GM12878 (cell line): ENCODE measurements at regions not wholly inside any gene's neighbourhood (a gene's known extent, or its start where the extent isn't known, plus 50 kb on each side); places are given as distances from the start of the nearest gene placed in this dataset.

ENCODE experiments used
- ATAC-seq: fragments of 200-7000 bp; cut with Tn5 transposase; 3 replicates; pipeline ENCODE4 v1.9.1; 2020; ENCODE audit warnings: mild to moderate bottlenecking, moderate library complexity
- BruUV-seq: library from RNA; stranded (reverse); fragments of 400-500 nt; replicated peaks from 2 replicates; lab custom pipeline; 2021; lab: Mats Ljungman, UMichigan
- CTCF ChIA-PET: fragments of 300-600 bp; sonication (Branson Sonifier 250); formaldehyde crosslinking; extraction: SDS; loops from one replicate; lab custom pipeline; 2021; ENCODE audit warnings: inconsistent platforms; lab: Yijun Ruan, JAX
- POLR2A ChIA-PET: fragments of 350-600 bp; formaldehyde crosslinking; extraction: SDS; loops from one replicate; lab custom pipeline; 2021; ENCODE audit warnings: inconsistent platforms; lab: Charles Lee
- RAD21 ChIA-PET: fragments of 300-600 bp; sonication (Branson Sonifier 250); formaldehyde crosslinking; loops from one replicate; lab custom pipeline; 2023; ENCODE audit warnings: antibody characterized with exemption; ENCODE audit not compliant: unreplicated experiment; lab: Charles Lee
- SMC1A ChIA-PET: fragments of 300-600 bp; sonication (Branson Sonifier 250); formaldehyde crosslinking; loops from one replicate; lab custom pipeline; 2023; ENCODE audit not compliant: unreplicated experiment, uncharacterized antibody; lab: Charles Lee
- DNase-seq: peaks from one replicate; pipeline ENCODE4 v3.0.0-alpha.2; 2011; ENCODE audit warnings: low read depth, low spot score
- FAIRE-seq: peaks from 3 replicates; lab custom pipeline; 2011; peaks lifted over from hg19 to GRCh38; lab: Jason Lieb, UNC
- H2AFZ ChIP-seq: 2 replicates; pipeline ENCODE4 v1.6.0; 2011; ENCODE audit warnings: low read depth, low read length, control low read depth; ENCODE audit not compliant: control insufficient read depth
- H3K27ac ChIP-seq: 2 replicates; pipeline ENCODE4 v1.5.1; 2011; ENCODE audit warnings: control low read depth; ENCODE audit not compliant: control insufficient read depth, insufficient read depth
- H3K27me3 ChIP-seq, 2 experiments: replicated peaks in 1 of 2; 2 replicates each; pipeline versions ENCODE4 v1.6.0 to v1.6.1; 2011; ENCODE audit warnings: low read length in 1 of 2; ENCODE audit not compliant: control insufficient read depth in 2 of 2, insufficient read depth in 2 of 2
- H3K36me3 ChIP-seq, 2 experiments: 2 replicates each; pipeline ENCODE4 v1.5.1; 2011; ENCODE audit warnings: low read length in 1 of 2; ENCODE audit not compliant: control insufficient read depth in 2 of 2, insufficient read depth in 2 of 2
- H3K4me1 ChIP-seq: 2 replicates; pipeline ENCODE4 v1.6.1; 2011; ENCODE audit warnings: mild to moderate bottlenecking, low read length, moderate library complexity, mixed read lengths; ENCODE audit not compliant: control insufficient read depth, insufficient read depth
- H3K4me2 ChIP-seq: 2 replicates; pipeline ENCODE4 v1.6.0; 2011; ENCODE audit warnings: control low read depth; ENCODE audit not compliant: control insufficient read depth, insufficient read depth
- H3K4me3 ChIP-seq: fragments of 200-600 bp; sonication (generic); 2 replicates; pipeline ENCODE4 v1.5.1; 2016
- H3K79me2 ChIP-seq: 2 replicates; pipeline ENCODE4 v1.6.0; 2011; ENCODE audit warnings: low read length; ENCODE audit not compliant: control insufficient read depth, insufficient read depth
- H3K9ac ChIP-seq: 2 replicates; pipeline ENCODE4 v1.8.0; 2011; ENCODE audit warnings: low read length, control low read depth, mixed read lengths; ENCODE audit not compliant: control insufficient read depth, insufficient read depth
- H3K9me3 ChIP-seq: replicated peaks from 3 replicates; pipeline ENCODE4 v1.5.1; 2011; ENCODE audit warnings: mild to moderate bottlenecking, low read length; ENCODE audit not compliant: control insufficient read depth, insufficient read depth
- H4K20me1 ChIP-seq: 2 replicates; pipeline ENCODE4 v1.6.0; 2011; ENCODE audit not compliant: control insufficient read depth, insufficient read depth
- CHD2 ChIP-seq: IDR thresholded peaks from 2 replicates; pipeline ENCODE4 v1.6.1; 2011; ENCODE audit warnings: low read depth, low read length, improper control_type of control experiment, borderline replicate concordance
- CREM ChIP-seq: IDR thresholded peaks from 2 replicates; pipeline ENCODE4 v1.6.1; 2014; ENCODE audit warnings: antibody characterized with exemption, low read depth
- DPF2 ChIP-seq: fragments of 450-650 bp; IDR thresholded peaks from 2 replicates; pipeline ENCODE4 v1.6.1; 2017; ENCODE audit warnings: mild to moderate bottlenecking
- IRF4 ChIP-seq: IDR thresholded peaks from 2 replicates; pipeline ENCODE4 v1.6.1; 2011; ENCODE audit warnings: low read depth, low read length
- SIN3A ChIP-seq: IDR thresholded peaks from 2 replicates; pipeline ENCODE4 v1.6.1; 2012; ENCODE audit warnings: low read depth, low read length, improper control_type of control experiment
- SUZ12 ChIP-seq: fragments of 200-600 bp; sonication (generic); IDR thresholded peaks from one replicate; pipeline ENCODE4 v1.6.1; 2018; ENCODE audit warnings: antibody characterized with exemption, mild to moderate bottlenecking; ENCODE audit not compliant: unreplicated experiment
- TARDBP ChIP-seq: IDR thresholded peaks from 2 replicates; pipeline ENCODE4 v1.6.1; 2016; ENCODE audit warnings: borderline replicate concordance
- WGBS: methylation state at CpG from one replicate; pipeline ENCODE4 v1.1.6; 2016; ENCODE audit warnings: low lambda C conversion rate; ENCODE audit not compliant: insufficient replicate concordance, insufficient coverage; ENCODE audit errors: missing lambda C conversion rate; 5-methylcytosine and 5-hydroxymethylcytosine counted together
- in situ Hi-C: fragments of 300-500 bp; cut with MboI; formaldehyde crosslinking; loops from 9 replicates; pipeline ENCODE4 v1.14.3; 2018; ENCODE audit warnings: mixed read lengths
- intact Hi-C: fragments of 100-400 bp; cut with micrococcal nuclease; formaldehyde crosslinking; loops from one replicate; pipeline ENCODE4 v1.14.2; 2022; ENCODE audit not compliant: unreplicated experiment
- TF ChIP-seq, protein P1 (sequence below): fragments of 450-650 bp; IDR thresholded peaks from 2 replicates; pipeline ENCODE4 v1.6.1; 2017; ENCODE audit warnings: low read depth, mild to moderate bottlenecking, moderate library complexity
- TF ChIP-seq, protein P2 (sequence below): IDR thresholded peaks from 2 replicates; pipeline ENCODE4 v1.6.1; 2011; ENCODE audit warnings: borderline replicate concordance, low read depth, mild to moderate bottlenecking, moderate library complexity, low read length; ENCODE audit not compliant: insufficient read depth, poor library complexity, severe bottlenecking

DNA sequence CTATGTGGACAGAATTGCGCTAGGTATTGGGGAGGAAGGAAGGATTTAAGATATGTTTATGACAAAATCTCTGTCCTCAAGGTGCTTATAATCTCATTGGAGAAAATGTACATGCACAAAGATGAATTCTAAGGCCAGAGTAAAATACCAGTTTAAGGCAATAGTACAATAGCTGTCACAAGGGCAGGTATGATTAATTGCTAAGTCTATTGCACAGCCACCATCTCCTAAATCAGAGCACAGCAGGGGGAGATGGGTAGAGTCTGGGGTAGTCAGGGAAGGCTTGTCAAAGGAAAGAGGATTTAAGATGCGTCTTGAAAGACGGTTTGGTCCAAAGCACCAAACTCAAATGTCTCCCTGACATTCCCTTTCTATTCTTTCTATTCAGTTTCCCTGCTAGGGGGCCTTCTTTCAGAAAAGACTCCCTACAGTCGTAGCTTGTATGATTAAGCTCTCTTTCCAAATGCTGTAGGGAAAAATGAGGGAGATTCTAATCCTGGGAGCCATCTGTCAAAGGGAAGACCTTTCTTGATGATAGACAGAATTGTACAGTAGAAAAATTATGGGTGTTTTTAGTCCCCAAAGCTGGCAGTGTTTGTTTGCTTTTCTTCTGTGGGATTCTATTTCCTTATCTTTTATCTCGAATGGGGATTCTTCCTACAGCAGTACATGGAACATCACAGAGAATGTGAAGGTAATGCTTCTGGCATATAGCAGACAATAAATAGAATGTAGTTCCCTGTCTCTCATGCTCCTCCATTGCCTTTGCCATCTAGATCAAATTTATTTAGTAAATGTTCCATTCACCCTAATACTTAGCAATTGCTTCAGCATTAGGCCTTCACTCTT, 107.6 kb upstream of the NFIA start:
- CTCF ChIA-PET, result interaction anchor here (1.2 to 1.7 kb wide), 2 partner anchors 75 to 610 kb away, joined by 3 to 4 read pairs; no protein-coding TSS in a partner anchor
- RAD21 ChIA-PET, result interaction anchor here (1.5 kb wide), 1 partner anchor 13 kb away, joined by 3 read pairs; no protein-coding TSS in a partner anchor
- no peaks in the 10 kb centered on the region for H3K9me3 ChIP-seq
- no peaks in the 10 kb centered on the region for H3K79me2 ChIP-seq
- no peak overlapping the region for H3K4me2 ChIP-seq
- in situ Hi-C loops (loop anchor here (10.0 kb wide), 1 partner anchor 480 kb away; no protein-coding TSS in a partner anchor), intact Hi-C loops (loop anchor here (5.0 to 10.0 kb wide), 4 partner anchors 370 to 878 kb away; no protein-coding TSS in a partner anchor)
- ATAC-seq, result no peak
- H2AFZ ChIP-seq, result no peak overlapping the region
- H3K27ac ChIP-seq, result no peak overlapping the region
- TF ChIP-seq SIN3A (no peak), CHD2 (no peak), DPF2 (no peak), CREM (no peak), IRF4 (no peak), SUZ12 (no peak), TARDBP (no peak)
- TF ChIP-seq, protein P1, sequence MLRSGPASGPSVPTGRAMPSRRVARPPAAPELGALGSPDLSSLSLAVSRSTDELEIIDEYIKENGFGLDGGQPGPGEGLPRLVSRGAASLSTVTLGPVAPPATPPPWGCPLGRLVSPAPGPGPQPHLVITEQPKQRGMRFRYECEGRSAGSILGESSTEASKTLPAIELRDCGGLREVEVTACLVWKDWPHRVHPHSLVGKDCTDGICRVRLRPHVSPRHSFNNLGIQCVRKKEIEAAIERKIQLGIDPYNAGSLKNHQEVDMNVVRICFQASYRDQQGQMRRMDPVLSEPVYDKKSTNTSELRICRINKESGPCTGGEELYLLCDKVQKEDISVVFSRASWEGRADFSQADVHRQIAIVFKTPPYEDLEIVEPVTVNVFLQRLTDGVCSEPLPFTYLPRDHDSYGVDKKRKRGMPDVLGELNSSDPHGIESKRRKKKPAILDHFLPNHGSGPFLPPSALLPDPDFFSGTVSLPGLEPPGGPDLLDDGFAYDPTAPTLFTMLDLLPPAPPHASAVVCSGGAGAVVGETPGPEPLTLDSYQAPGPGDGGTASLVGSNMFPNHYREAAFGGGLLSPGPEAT, result no peak
- TF ChIP-seq, protein P2, sequence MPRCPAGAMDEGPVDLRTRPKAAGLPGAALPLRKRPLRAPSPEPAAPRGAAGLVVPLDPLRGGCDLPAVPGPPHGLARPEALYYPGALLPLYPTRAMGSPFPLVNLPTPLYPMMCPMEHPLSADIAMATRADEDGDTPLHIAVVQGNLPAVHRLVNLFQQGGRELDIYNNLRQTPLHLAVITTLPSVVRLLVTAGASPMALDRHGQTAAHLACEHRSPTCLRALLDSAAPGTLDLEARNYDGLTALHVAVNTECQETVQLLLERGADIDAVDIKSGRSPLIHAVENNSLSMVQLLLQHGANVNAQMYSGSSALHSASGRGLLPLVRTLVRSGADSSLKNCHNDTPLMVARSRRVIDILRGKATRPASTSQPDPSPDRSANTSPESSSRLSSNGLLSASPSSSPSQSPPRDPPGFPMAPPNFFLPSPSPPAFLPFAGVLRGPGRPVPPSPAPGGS, result no peak
- TF ChIP-seq, all 136 proteins: peak for 0
- BruUV-seq, result no TSS peak
- FAIRE-seq (no peak), DNase-seq (no peak)
- ChIA-PET POLR2A (no interaction called here), SMC1A (no interaction called here)
- no peaks in the 10 kb centered on the region for H3K36me3 ChIP-seq
- no peaks in the 10 kb centered on the region for H3K4me1 ChIP-seq
- H3K4me3 ChIP-seq, result no peak overlapping the region
- no peaks in the 10 kb centered on the region for H3K27me3 ChIP-seq
- no peak overlapping the region for H3K9ac ChIP-seq
- no peaks in the 10 kb centered on the region for H4K20me1 ChIP-seq
- WGBS, result 18% methylated on average over 5 of the region's 5 CpGs
